ENCODE measurements at regions not wholly inside any gene's neighbourhood (a gene's known extent, or its start where the extent isn't known, plus 50 kb on each side); places are given as distances from the start of the nearest gene placed in this dataset.

DNA sequence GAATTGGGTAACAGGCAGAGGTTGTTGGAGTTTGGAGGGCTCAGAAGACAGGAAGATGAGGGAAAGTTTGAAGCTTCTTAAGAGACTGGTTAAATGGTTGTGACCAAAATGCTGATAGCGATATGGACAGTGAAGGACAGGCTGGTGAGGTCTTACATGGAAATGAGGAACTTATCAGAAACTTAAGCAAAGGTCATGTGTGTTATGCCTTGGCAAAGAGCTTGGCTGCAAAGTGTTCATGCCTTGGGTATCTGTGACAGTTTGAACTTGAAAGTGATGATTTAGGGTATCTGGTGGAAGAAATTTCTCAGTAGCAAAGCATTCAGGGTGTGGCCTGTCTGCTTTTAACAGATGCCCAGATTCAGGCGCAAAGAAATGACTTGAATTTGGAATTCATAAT is 64.5 kb upstream of the EEPD1 start:
- TF ChIP-seq, protein P1, sequence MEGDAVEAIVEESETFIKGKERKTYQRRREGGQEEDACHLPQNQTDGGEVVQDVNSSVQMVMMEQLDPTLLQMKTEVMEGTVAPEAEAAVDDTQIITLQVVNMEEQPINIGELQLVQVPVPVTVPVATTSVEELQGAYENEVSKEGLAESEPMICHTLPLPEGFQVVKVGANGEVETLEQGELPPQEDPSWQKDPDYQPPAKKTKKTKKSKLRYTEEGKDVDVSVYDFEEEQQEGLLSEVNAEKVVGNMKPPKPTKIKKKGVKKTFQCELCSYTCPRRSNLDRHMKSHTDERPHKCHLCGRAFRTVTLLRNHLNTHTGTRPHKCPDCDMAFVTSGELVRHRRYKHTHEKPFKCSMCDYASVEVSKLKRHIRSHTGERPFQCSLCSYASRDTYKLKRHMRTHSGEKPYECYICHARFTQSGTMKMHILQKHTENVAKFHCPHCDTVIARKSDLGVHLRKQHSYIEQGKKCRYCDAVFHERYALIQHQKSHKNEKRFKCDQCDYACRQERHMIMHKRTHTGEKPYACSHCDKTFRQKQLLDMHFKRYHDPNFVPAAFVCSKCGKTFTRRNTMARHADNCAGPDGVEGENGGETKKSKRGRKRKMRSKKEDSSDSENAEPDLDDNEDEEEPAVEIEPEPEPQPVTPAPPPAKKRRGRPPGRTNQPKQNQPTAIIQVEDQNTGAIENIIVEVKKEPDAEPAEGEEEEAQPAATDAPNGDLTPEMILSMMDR (conservative IDR thresholded peaks at IDR 0.05 in 1 of 2, IDR thresholded peaks at IDR 0.05 in 1 of 2; ENCODE audit: low read depth in 1 of 2, low read length in 2 of 2) = no peak
- no peak for TF ChIP-seq EZH2 (IDR thresholded peaks at IDR 0.05; ENCODE audit: low read length, missing control alignments)
